ENCODE measurements at regions not wholly inside any gene's neighbourhood (a gene's known extent, or its start where the extent isn't known, plus 50 kb on each side); places are given as distances from the start of the nearest gene placed in this dataset.

GRCh38 chr14:82704218-82704617, 1170.6 kb upstream of the SEL1L start:
- no peak for DNase-seq (ENCODE audit: low read depth in 2 of 2)

- no peak for DNase-seq (ENCODE audit: low read depth in 2 of 2)
These were observed 1176.7 kb upstream of the SEL1L start for GRCh38 chr14:82710267-82710841.

GRCh38 chr14:82719617-82720016, 1186.0 kb upstream of the SEL1L start:
- DNase-seq (ENCODE audit: low read depth in 2 of 2), result no peak

- DNase-seq (ENCODE audit: low read depth in 2 of 2), result no peak
These were observed 1186.8 kb upstream of the SEL1L start for GRCh38 chr14:82720431-82720830.

GRCh38 chr14:82720946-82721345, 1187.3 kb upstream of the SEL1L start:
- DNase-seq (ENCODE audit: low read depth in 2 of 2), result no peak

- no peak for DNase-seq (ENCODE audit: low read depth in 2 of 2)
These were observed 1190.7 kb upstream of the SEL1L start for GRCh38 chr14:82724316-82724715.

GRCh38 chr14:82725213-82725612, 1191.6 kb upstream of the SEL1L start:
- DNase-seq (ENCODE audit: low read depth in 2 of 2), result no peak

GRCh38 chr14:82731526-82731925, 1197.9 kb upstream of the SEL1L start:
- DNase-seq (ENCODE audit: low read depth in 2 of 2), result no peak

- DNase-seq (ENCODE audit: low read depth in 2 of 2), result no peak
These were observed 1206.9 kb upstream of the SEL1L start for GRCh38 chr14:82740547-82740946.

GRCh38 chr14:82755476-82755875, 1221.8 kb upstream of the SEL1L start:
- no peak for DNase-seq (ENCODE audit: low read depth in 2 of 2)

- DNase-seq (ENCODE audit: low read depth in 2 of 2), result no peak
These were observed 1222.3 kb upstream of the SEL1L start for GRCh38 chr14:82755923-82756322.

- DNase-seq (ENCODE audit: low read depth in 2 of 2), result no peak
These were observed 1224.1 kb upstream of the SEL1L start for GRCh38 chr14:82757776-82758175.

GRCh38 chr14:82759656-82760055, 1226.0 kb upstream of the SEL1L start:
- DNase-seq (ENCODE audit: low read depth in 2 of 2), result no peak

- no peak for DNase-seq (ENCODE audit: low read depth in 2 of 2)
These were observed 1232.5 kb upstream of the SEL1L start for GRCh38 chr14:82766123-82766522.

- no peak for DNase-seq (ENCODE audit: low read depth in 2 of 2)
These were observed 1233.3 kb upstream of the SEL1L start for GRCh38 chr14:82766996-82767395.

GRCh38 chr14:82776958-82777357, 1243.3 kb upstream of the SEL1L start:
- DNase-seq (ENCODE audit: low read depth in 2 of 2), result no peak

GRCh38 chr14:82778008-82778590, 1244.4 kb upstream of the SEL1L start:
- no peak for DNase-seq (ENCODE audit: low read depth in 2 of 2)

- DNase-seq (ENCODE audit: low read depth in 2 of 2), result no peak
These were observed 1244.9 kb upstream of the SEL1L start for GRCh38 chr14:82778601-82779000.

- DNase-seq (ENCODE audit: low read depth in 2 of 2), result no peak
These were observed 1245.6 kb upstream of the SEL1L start for GRCh38 chr14:82779301-82779700.

GRCh38 chr14:82785756-82786482, 1252.3 kb upstream of the SEL1L start:
- DNase-seq (ENCODE audit: low read depth in 2 of 2), result no peak

GRCh38 chr14:82786483-82786880, 1252.8 kb upstream of the SEL1L start:
- no peak for DNase-seq (ENCODE audit: low read depth in 2 of 2)

GRCh38 chr14:82796086-82796485, 1262.4 kb upstream of the SEL1L start:
- no peak for DNase-seq (ENCODE audit: low read depth in 2 of 2)

GRCh38 chr14:82798276-82798675, 1264.6 kb upstream of the SEL1L start:
- DNase-seq (ENCODE audit: low read depth in 2 of 2), result no peak

All from stimulated activated CD4-positive, alpha-beta T cell treated with anti-CD3 and anti-CD28 coated beads, Interleukin-1b, Interleukin-23, amount 100 ng/mL, for 4 hours (primary cell).